ENCODE measurements at regions not wholly inside any gene's neighbourhood (a gene's known extent, or its start where the extent isn't known, plus 50 kb on each side); places are given as distances from the start of the nearest gene placed in this dataset.

DNA sequence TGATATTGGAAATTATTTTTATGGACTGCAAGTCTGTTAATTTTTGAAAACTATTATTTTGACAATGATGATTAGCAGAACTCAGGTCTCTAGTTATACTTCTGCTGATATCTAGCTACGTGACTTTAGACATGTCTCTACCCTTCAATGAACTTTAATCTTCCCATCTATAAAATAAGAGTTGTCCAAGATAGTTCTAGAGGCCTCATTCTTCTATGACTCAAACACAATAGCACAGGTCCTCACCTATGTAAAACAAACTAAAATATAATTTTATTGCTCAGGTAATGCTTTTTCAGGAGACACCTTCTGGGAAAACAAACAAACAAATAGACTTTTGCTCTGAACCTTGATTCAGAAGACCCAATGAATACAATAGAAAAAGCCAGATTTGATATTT, 544.4 kb upstream of the SETBP1 start:
- no peaks in the 10 kb centered on the region for H3K36me3 ChIP-seq (ENCODE audit: low read depth)
- DNase-seq, result no peak
- H3K27ac ChIP-seq, result no peak overlapping the region
- H3K4me2 ChIP-seq (ENCODE audit: unreplicated experiment), result no peak overlapping the region
- no peaks in the 10 kb centered on the region for H3K9me3 ChIP-seq (ENCODE audit: low read depth)
- H3K4me1 ChIP-seq (ENCODE audit: insufficient read depth), result peaks cover 14% of the 10 kb centered on the region
- H3K27me3 ChIP-seq (replicated peaks; ENCODE audit: insufficient read depth), result no peaks in the 10 kb centered on the region
- no peaks in the 10 kb centered on the region for H3K9me2 ChIP-seq (ENCODE audit: insufficient read depth)
- no peak overlapping the region for H3K4me3 ChIP-seq
- no peak overlapping the region for H3K9ac ChIP-seq
- TF ChIP-seq EZH2 (IDR thresholded peaks at IDR 0.05; ENCODE audit: insufficient read depth, poor library complexity, severe bottlenecking) (no peak), EZH2phosphoT487 (IDR thresholded peaks at IDR 0.05; ENCODE audit: insufficient read depth, low read depth) (no peak)
- 82 to 88% methylated on average over 1 of the region's 1 CpG for WGBS, 2 experiments (ENCODE audit: low coverage in 1 of 2, low lambda C conversion rate in 2 of 2, missing lambda C conversion rate in 2 of 2)
- H2AFZ ChIP-seq, result no peak overlapping the region
- no peaks in the 10 kb centered on the region for H4K20me1 ChIP-seq (ENCODE audit: insufficient read depth)
- no peaks in the 10 kb centered on the region for H3F3A ChIP-seq (ENCODE audit: insufficient read depth)
- in situ Hi-C loops (cut with MboI), result loop anchor here (25.0 kb wide), 3 partner anchors 526 to 851 kb away; no protein-coding TSS in a partner anchor
- no peaks in the 10 kb centered on the region for H3K79me2 ChIP-seq (ENCODE audit: insufficient read depth)

DNA sequence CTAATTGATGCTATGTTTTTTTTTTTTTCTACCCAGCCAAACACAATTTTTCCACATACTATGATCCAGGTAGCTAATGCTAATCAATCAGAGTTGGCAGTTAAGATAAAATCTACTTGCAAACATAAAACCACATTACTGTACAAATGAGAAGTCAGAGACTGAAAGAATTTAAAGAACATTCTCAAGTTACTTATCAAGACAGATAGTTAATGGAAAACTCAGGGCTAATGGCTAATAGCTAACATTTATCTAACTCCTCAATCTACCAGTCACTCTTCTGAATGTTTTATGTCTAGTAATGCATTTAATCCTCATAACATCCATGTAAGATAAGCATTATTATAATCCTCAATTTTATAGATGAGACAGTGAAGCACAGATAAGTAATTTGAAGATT, 537.6 kb upstream of the SETBP1 start:
- in situ Hi-C loops (cut with MboI), result loop anchor here (25.0 kb wide), 3 partner anchors 519 to 844 kb away; no protein-coding TSS in a partner anchor
- TF ChIP-seq EZH2phosphoT487 (IDR thresholded peaks at IDR 0.05; ENCODE audit: insufficient read depth, low read depth) (no peak), EZH2 (IDR thresholded peaks at IDR 0.05; ENCODE audit: insufficient read depth, poor library complexity, severe bottlenecking) (no peak)
- no peaks in the 10 kb centered on the region for H3K9me3 ChIP-seq (ENCODE audit: low read depth)
- no peak for DNase-seq
- H3K27ac ChIP-seq, result no peak overlapping the region
- H3K9me2 ChIP-seq (ENCODE audit: insufficient read depth), result no peaks in the 10 kb centered on the region
- H3F3A ChIP-seq (ENCODE audit: insufficient read depth), result no peaks in the 10 kb centered on the region
- H3K36me3 ChIP-seq (ENCODE audit: low read depth), result no peaks in the 10 kb centered on the region
- no peak overlapping the region for H3K9ac ChIP-seq
- H3K4me3 ChIP-seq, result no peak overlapping the region
- H3K79me2 ChIP-seq (ENCODE audit: insufficient read depth), result no peaks in the 10 kb centered on the region
- H3K4me2 ChIP-seq (ENCODE audit: unreplicated experiment), result no peak overlapping the region
- H4K20me1 ChIP-seq (ENCODE audit: insufficient read depth), result no peaks in the 10 kb centered on the region
- no peak overlapping the region for H2AFZ ChIP-seq
- H3K4me1 ChIP-seq (ENCODE audit: insufficient read depth), result no peaks in the 10 kb centered on the region
- H3K27me3 ChIP-seq (replicated peaks; ENCODE audit: insufficient read depth), result no peaks in the 10 kb centered on the region

DNA sequence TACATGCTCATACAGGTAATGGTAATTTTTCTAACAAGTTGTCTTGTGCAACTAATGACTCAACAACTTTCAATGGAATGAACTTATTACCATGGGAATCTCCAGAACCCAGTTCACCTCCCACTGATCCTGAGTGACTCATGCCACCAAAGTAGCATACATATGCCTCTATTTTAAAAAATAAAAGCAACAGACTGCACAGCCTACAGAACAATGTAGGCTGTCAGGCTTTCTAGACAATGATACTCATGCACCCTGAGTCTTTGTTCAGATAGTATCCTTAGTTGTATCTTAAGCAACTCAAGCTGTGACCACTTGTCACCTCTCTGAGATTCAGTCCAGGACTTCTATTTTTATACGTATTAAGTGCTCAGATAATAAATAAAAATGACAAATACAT, 531.0 kb upstream of the SETBP1 start:
- Histone ChIP-seq H3K36me3 (ENCODE audit: low read depth) (no peaks in the 10 kb centered on the region), H3K27me3 (replicated peaks; ENCODE audit: insufficient read depth) (no peaks in the 10 kb centered on the region), H3K4me2 (ENCODE audit: unreplicated experiment) (peak overlapping the region; percentile 51), H3K79me2 (ENCODE audit: insufficient read depth) (no peaks in the 10 kb centered on the region), H3K9me2 (ENCODE audit: insufficient read depth) (no peaks in the 10 kb centered on the region; the same call in 1 of the 2 replicates), H4K20me1 (ENCODE audit: insufficient read depth) (no peaks in the 10 kb centered on the region), H3K9me3 (ENCODE audit: low read depth) (no peaks in the 10 kb centered on the region), H3K4me3 (no peak overlapping the region), H3F3A (ENCODE audit: insufficient read depth) (peaks cover 4% of the 10 kb centered on the region; the same call in 1 of the 2 replicates), H2AFZ (no peak overlapping the region), H3K4me1 (ENCODE audit: insufficient read depth) (peaks cover 17% of the 10 kb centered on the region), H3K27ac (0 out of 2 replicates have a peak overlapping the region, but pooled peaks have one; percentile 3), H3K9ac (no peak overlapping the region)
- WGBS, 2 experiments (ENCODE audit: low coverage in 1 of 2, low lambda C conversion rate in 2 of 2, missing lambda C conversion rate in 2 of 2), result 44 to 50% methylated on average over 1 of the region's 1 CpG
- peak; percentile 90 for DNase-seq
- TF ChIP-seq EZH2 (IDR thresholded peaks at IDR 0.05; ENCODE audit: insufficient read depth, poor library complexity, severe bottlenecking) (no peak), EZH2phosphoT487 (IDR thresholded peaks at IDR 0.05; ENCODE audit: insufficient read depth, low read depth) (no peak)
- in situ Hi-C loops (cut with MboI), result loop anchor here (25.0 kb wide), 3 partner anchors 513 to 838 kb away; no protein-coding TSS in a partner anchor

DNA sequence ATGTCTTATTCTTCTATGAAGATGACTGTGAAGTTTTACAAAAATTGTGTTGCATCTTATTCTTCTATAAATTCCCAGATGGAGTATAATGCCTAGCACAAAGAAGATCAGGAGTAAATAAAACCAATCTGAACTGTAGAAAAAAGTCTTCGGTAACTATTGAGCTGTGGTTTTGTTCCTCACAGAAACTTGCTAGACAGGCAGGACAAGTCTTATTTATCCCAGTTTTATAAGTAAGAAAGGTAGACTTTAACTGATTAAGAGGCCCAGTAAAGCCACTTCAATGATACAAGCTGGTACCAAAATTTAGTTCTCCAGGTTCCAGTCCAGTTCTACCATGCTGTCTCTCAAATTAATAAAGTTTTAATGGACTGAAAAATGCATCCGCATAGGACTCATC, 526.7 kb upstream of the SETBP1 start:
- peaks cover 4% of the 10 kb centered on the region; the same call in 1 of the 2 replicates for H3F3A ChIP-seq (ENCODE audit: insufficient read depth)
- no peak overlapping the region for H2AFZ ChIP-seq
- no peaks in the 10 kb centered on the region for H4K20me1 ChIP-seq (ENCODE audit: insufficient read depth)
- in situ Hi-C loops (cut with MboI), result no loop called here
- H3K36me3 ChIP-seq (ENCODE audit: low read depth), result no peaks in the 10 kb centered on the region
- no peaks in the 10 kb centered on the region for H3K79me2 ChIP-seq (ENCODE audit: insufficient read depth)
- DNase-seq, result no peak
- TF ChIP-seq EZH2 (IDR thresholded peaks at IDR 0.05; ENCODE audit: insufficient read depth, poor library complexity, severe bottlenecking) (no peak), EZH2phosphoT487 (IDR thresholded peaks at IDR 0.05; ENCODE audit: insufficient read depth, low read depth) (no peak)
- no peaks in the 10 kb centered on the region for H3K9me3 ChIP-seq (ENCODE audit: low read depth)
- H3K4me3 ChIP-seq, result no peak overlapping the region
- no peaks in the 10 kb centered on the region; the same call in 1 of the 2 replicates for H3K9me2 ChIP-seq (ENCODE audit: insufficient read depth)
- H3K27ac ChIP-seq, result no peak overlapping the region
- no peak overlapping the region for H3K9ac ChIP-seq
- 68 to 73% methylated on average over 2 of the region's 2 CpGs for WGBS, 2 experiments (ENCODE audit: low coverage in 1 of 2, low lambda C conversion rate in 2 of 2, missing lambda C conversion rate in 2 of 2)
- H3K4me2 ChIP-seq (ENCODE audit: unreplicated experiment), result no peak overlapping the region
- H3K27me3 ChIP-seq (replicated peaks; ENCODE audit: insufficient read depth), result no peaks in the 10 kb centered on the region
- H3K4me1 ChIP-seq (ENCODE audit: insufficient read depth), result peaks cover 16% of the 10 kb centered on the region

DNA sequence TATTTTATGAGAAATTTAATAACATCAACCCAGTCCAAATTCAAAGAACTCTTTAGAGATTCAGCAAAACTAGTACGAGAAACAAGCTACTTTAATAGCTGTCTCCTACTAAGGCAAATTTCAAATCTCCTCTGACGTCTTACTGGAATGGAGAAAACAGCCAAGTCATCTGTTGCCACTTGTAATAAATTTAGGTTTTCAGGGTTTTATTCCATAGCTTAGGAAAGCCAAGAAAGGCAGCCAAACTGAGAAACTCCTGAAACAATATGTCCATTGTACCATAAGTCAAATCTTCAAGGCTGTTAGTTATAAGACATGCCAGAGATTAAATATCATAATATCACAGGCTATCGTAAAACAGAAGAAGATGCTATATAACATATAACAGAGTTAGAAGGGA, 524.6 kb upstream of the SETBP1 start:
- Histone ChIP-seq H2AFZ (no peak overlapping the region), H3K4me2 (ENCODE audit: unreplicated experiment) (no peak overlapping the region), H3K79me2 (ENCODE audit: insufficient read depth) (no peaks in the 10 kb centered on the region), H3F3A (ENCODE audit: insufficient read depth) (no peaks in the 10 kb centered on the region), H3K4me1 (ENCODE audit: insufficient read depth) (no peaks in the 10 kb centered on the region), H3K36me3 (ENCODE audit: low read depth) (no peaks in the 10 kb centered on the region), H4K20me1 (ENCODE audit: insufficient read depth) (no peaks in the 10 kb centered on the region), H3K9me3 (ENCODE audit: low read depth) (no peaks in the 10 kb centered on the region), H3K9ac (no peak overlapping the region), H3K9me2 (ENCODE audit: insufficient read depth) (no peaks in the 10 kb centered on the region; the same call in 1 of the 2 replicates), H3K27ac (no peak overlapping the region), H3K4me3 (no peak overlapping the region), H3K27me3 (replicated peaks; ENCODE audit: insufficient read depth) (no peaks in the 10 kb centered on the region)
- in situ Hi-C loops (cut with MboI), result no loop called here
- TF ChIP-seq EZH2phosphoT487 (IDR thresholded peaks at IDR 0.05; ENCODE audit: insufficient read depth, low read depth), result no peak
- TF ChIP-seq EZH2 (IDR thresholded peaks at IDR 0.05; ENCODE audit: insufficient read depth, poor library complexity, severe bottlenecking), result no peak
- 39 to 44% methylated on average over 3 of the region's 3 CpGs for WGBS, 2 experiments (ENCODE audit: low coverage in 1 of 2, low lambda C conversion rate in 2 of 2, missing lambda C conversion rate in 2 of 2)
- no peak for DNase-seq
